IMR-90 (cell line): ENCODE measurements at regions not wholly inside any gene's neighbourhood (a gene's known extent, or its start where the extent isn't known, plus 50 kb on each side); places are given as distances from the start of the nearest gene placed in this dataset.

Experiments used
- ATAC-seq: fragments of 200-7000 bp; cut with Tn5 transposase; 2 replicates; pipeline ENCODE4 v1.9.1; 2020; ENCODE audit warnings: low read depth, mild to moderate bottlenecking, moderate library complexity
- BruUV-seq: library from RNA; stranded (reverse); fragments of 400-500 nt; replicated peaks from 2 replicates; lab custom pipeline; 2021; lab: Mats Ljungman, UMichigan
- CTCF ChIA-PET: fragments of 300-600 bp; formaldehyde crosslinking; extraction: SDS; loops from one replicate; lab custom pipeline; 2021; ENCODE audit warnings: antibody characterized with exemption; lab: Yijun Ruan, JAX
- POLR2A ChIA-PET: fragments of 300-600 bp; sonication (Branson Sonifier 250); formaldehyde crosslinking; loops from one replicate; lab custom pipeline; 2022; ENCODE audit warnings: antibody characterized with exemption; ENCODE audit not compliant: unreplicated experiment; lab: Charles Lee
- DNase-seq: peaks from one replicate; pipeline ENCODE4 v3.0.0; 2013
- H2AFZ ChIP-seq: replicated peaks from 2 replicates; pipeline ENCODE3; 2013; ENCODE audit warnings: low read length, mild to moderate bottlenecking; ENCODE audit not compliant: poor library complexity
- H2AK5ac ChIP-seq: 2 replicates; pipeline ENCODE4 v1.6.1; 2013; ENCODE audit warnings: low read depth, low read length, inconsistent platforms
- H2AK9ac ChIP-seq: replicated peaks from 2 replicates; pipeline ENCODE3; 2013; ENCODE audit warnings: mild to moderate bottlenecking, low read depth, low read length, moderate library complexity; ENCODE audit not compliant: poor library complexity
- H2BK120ac ChIP-seq: 2 replicates; pipeline ENCODE4 v1.6.1; 2013; ENCODE audit warnings: low read depth, low read length, inconsistent platforms
- H2BK15ac ChIP-seq: 3 replicates; pipeline ENCODE4 v1.6.1; 2013; ENCODE audit warnings: low read depth, low read length, inconsistent platforms
- H2BK20ac ChIP-seq: 2 replicates; pipeline ENCODE4 v1.6.1; 2013; ENCODE audit warnings: low read depth, mild to moderate bottlenecking, inconsistent platforms, low read length, moderate library complexity
- H2BK5ac ChIP-seq: 2 replicates; pipeline ENCODE4 v1.6.1; 2013; ENCODE audit warnings: mild to moderate bottlenecking, low read depth, low read length, inconsistent platforms; ENCODE audit not compliant: poor library complexity, severe bottlenecking
- H3K14ac ChIP-seq: replicated peaks from 2 replicates; pipeline ENCODE4 v1.6.1; 2013; ENCODE audit warnings: low read depth, low read length, inconsistent platforms
- H3K18ac ChIP-seq: 2 replicates; pipeline ENCODE4 v1.6.1; 2013; ENCODE audit warnings: low read depth, low read length, control low read depth
- H3K23ac ChIP-seq: 2 replicates; pipeline ENCODE4 v1.6.1; 2013; ENCODE audit warnings: low read depth, low read length, inconsistent platforms
- H3K27ac ChIP-seq: 2 replicates; pipeline ENCODE4 v1.5.1; 2013; ENCODE audit warnings: mild to moderate bottlenecking, control low read depth, low read length; ENCODE audit not compliant: insufficient read depth
- H3K27me3 ChIP-seq: 2 replicates; pipeline ENCODE4 v1.6.1; 2013; ENCODE audit warnings: low read length; ENCODE audit not compliant: control insufficient read depth, insufficient read depth
- H3K36me3 ChIP-seq: 2 replicates; pipeline ENCODE4 v1.6.1; 2013; ENCODE audit warnings: low read length, mixed read lengths; ENCODE audit not compliant: control insufficient read depth, insufficient read depth
- H3K4ac ChIP-seq: 2 replicates; pipeline ENCODE4 v1.6.1; 2013; ENCODE audit warnings: low read depth, low read length, inconsistent platforms
- H3K4me1 ChIP-seq: 2 replicates; pipeline ENCODE4 v1.6.1; 2013; ENCODE audit warnings: low read length, mixed read lengths; ENCODE audit not compliant: control insufficient read depth, insufficient read depth
- H3K4me2 ChIP-seq: 2 replicates; pipeline ENCODE4 v1.6.1; 2013; ENCODE audit warnings: low read depth, mild to moderate bottlenecking, control low read depth, low read length, moderate library complexity
- H3K4me3 ChIP-seq: 2 replicates; pipeline ENCODE4 v1.5.1; 2013; ENCODE audit warnings: low read depth, mild to moderate bottlenecking, control low read depth, low read length, moderate library complexity; ENCODE audit not compliant: insufficient read depth
- H3K56ac ChIP-seq: 2 replicates; pipeline ENCODE4 v1.6.1; 2013; ENCODE audit warnings: low read length, inconsistent platforms; ENCODE audit not compliant: insufficient read depth; ENCODE audit errors: extremely low read depth
- H3K79me1 ChIP-seq, 2 experiments: 2 replicates each; pipeline ENCODE4 v1.6.1; 2013; ENCODE audit warnings: low read length in 2 of 2, inconsistent platforms in 1 of 2, low read depth in 1 of 2
- H3K9ac ChIP-seq: 2 replicates; pipeline ENCODE4 v1.6.1; 2013; ENCODE audit warnings: low read depth, low read length, control low read depth
- H3K9me1 ChIP-seq: 2 replicates; pipeline ENCODE4 v1.6.1; 2013; ENCODE audit warnings: low read length, inconsistent platforms; ENCODE audit not compliant: insufficient read depth
- H3K9me3 ChIP-seq: 2 replicates; pipeline ENCODE4 v1.6.1; 2013; ENCODE audit warnings: low read length; ENCODE audit not compliant: control insufficient read depth, insufficient read depth
- H4K20me1 ChIP-seq: 2 replicates; pipeline ENCODE4 v1.6.1; 2013; ENCODE audit warnings: low read length, inconsistent platforms; ENCODE audit not compliant: insufficient read depth
- H4K5ac ChIP-seq: 2 replicates; pipeline ENCODE4 v1.6.1; 2013; ENCODE audit warnings: mild to moderate bottlenecking, low read depth, low read length, control low read depth
- H4K8ac ChIP-seq, 2 experiments: 2 replicates each; pipeline ENCODE4 v1.6.1; 2013; ENCODE audit warnings: low read depth in 2 of 2, low read length in 2 of 2, control low read depth in 1 of 2, inconsistent platforms in 1 of 2
- H4K91ac ChIP-seq: 2 replicates; pipeline ENCODE4 v1.6.1; 2013; ENCODE audit warnings: low read depth, low read length, inconsistent platforms; ENCODE audit not compliant: insufficient read depth
- BHLHE40 ChIP-seq: fragments of 150-350 bp; IDR thresholded peaks from 2 replicates; pipeline ENCODE4 v1.6.1; 2016; ENCODE audit warnings: mild to moderate bottlenecking, low read depth, low read length
- CEBPB ChIP-seq: IDR thresholded peaks from 2 replicates; pipeline ENCODE4 v1.6.1; 2012; ENCODE audit warnings: low read depth, low read length, improper control_type of control experiment
- MAZ ChIP-seq: IDR thresholded peaks from 2 replicates; pipeline ENCODE4 v1.6.1; 2012; ENCODE audit warnings: low read depth, mild to moderate bottlenecking, low read length, improper control_type of control experiment, moderate library complexity, borderline replicate concordance
- dilution Hi-C: fragments of 300-500 bp; cut with HindIII; formaldehyde crosslinking; loops from one replicate; pipeline ENCODE4 v1.14.3; 2018; ENCODE audit warnings: low sequenced_read_pairs; ENCODE audit not compliant: unreplicated experiment
- in situ Hi-C: fragments of 300-500 bp; cut with MboI; formaldehyde crosslinking; loops from 3 replicates; pipeline ENCODE4 v1.14.3; 2019; ENCODE audit warnings: low sequenced_read_pairs, inconsistent platforms, mixed read lengths
- intact Hi-C: fragments of 100-400 bp; cut with micrococcal nuclease; formaldehyde crosslinking; loops from 2 replicates; pipeline ENCODE4 v1.10.0; 2022
- TF ChIP-seq, protein P1 (sequence below): conservative IDR thresholded peaks from 2 replicates; pipeline ENCODE4 v1.5.1; 2012; ENCODE audit warnings: mild to moderate bottlenecking, low read depth, low read length, improper control_type of control experiment

DNA sequence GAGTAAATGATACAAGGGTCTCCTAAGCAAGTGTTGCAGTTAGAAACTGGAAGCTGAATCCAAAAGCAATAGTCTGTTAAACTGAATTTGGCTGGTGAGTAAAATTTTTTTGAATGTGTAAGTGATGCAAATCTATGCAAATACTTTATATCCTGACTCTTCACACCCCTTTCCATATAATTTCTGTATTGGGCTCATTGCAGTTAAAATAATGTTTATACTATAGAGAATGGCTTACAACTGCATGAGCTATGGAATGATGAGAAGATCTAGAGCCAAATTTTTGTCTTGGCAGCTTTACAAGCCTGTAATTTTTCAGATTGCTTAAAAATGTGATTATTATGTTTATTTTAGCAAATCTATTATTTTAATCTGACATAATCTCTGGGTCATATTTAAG, 57.0 kb upstream of the GABRA1 start:
- Histone ChIP-seq H3K9me1 (no peaks in the 10 kb centered on the region), H4K20me1 (no peaks in the 10 kb centered on the region), H2BK20ac (no peak overlapping the region), H2AK9ac (no peak overlapping the region), H2BK120ac (no peak overlapping the region), H4K8ac (no peak overlapping the region), H3K18ac (no peak overlapping the region), H2AK5ac (no peak overlapping the region), H3K9ac (no peak overlapping the region), H3K36me3 (no peaks in the 10 kb centered on the region), H3K4me2 (no peak overlapping the region), H3K56ac (no peak overlapping the region), H3K27me3 (no peaks in the 10 kb centered on the region), H2AFZ (no peak overlapping the region), H3K23ac (no peak overlapping the region), H3K4me3 (no peak overlapping the region), H3K4ac (no peak overlapping the region), H2BK15ac (no peak overlapping the region), H3K9me3 (peaks cover 2% of the 10 kb centered on the region), H3K14ac (no peak overlapping the region), H4K91ac (no peak overlapping the region), H4K5ac (no peak overlapping the region), H3K79me1 (no peaks in the 10 kb centered on the region), H3K27ac (no peak overlapping the region), H3K4me1 (no peaks in the 10 kb centered on the region), H2BK5ac (no peak overlapping the region)
- in situ Hi-C loops = no loop called here
- intact Hi-C loops = no loop called here
- POLR2A ChIA-PET = no interaction called here
- CTCF ChIA-PET = no interaction called here
- ATAC-seq (no peak), DNase-seq (no peak)
- dilution Hi-C loops = no loop called here
- TF ChIP-seq CEBPB = no peak
- no peak for TF ChIP-seq MAZ
- TF ChIP-seq, protein P1, sequence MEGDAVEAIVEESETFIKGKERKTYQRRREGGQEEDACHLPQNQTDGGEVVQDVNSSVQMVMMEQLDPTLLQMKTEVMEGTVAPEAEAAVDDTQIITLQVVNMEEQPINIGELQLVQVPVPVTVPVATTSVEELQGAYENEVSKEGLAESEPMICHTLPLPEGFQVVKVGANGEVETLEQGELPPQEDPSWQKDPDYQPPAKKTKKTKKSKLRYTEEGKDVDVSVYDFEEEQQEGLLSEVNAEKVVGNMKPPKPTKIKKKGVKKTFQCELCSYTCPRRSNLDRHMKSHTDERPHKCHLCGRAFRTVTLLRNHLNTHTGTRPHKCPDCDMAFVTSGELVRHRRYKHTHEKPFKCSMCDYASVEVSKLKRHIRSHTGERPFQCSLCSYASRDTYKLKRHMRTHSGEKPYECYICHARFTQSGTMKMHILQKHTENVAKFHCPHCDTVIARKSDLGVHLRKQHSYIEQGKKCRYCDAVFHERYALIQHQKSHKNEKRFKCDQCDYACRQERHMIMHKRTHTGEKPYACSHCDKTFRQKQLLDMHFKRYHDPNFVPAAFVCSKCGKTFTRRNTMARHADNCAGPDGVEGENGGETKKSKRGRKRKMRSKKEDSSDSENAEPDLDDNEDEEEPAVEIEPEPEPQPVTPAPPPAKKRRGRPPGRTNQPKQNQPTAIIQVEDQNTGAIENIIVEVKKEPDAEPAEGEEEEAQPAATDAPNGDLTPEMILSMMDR = no peak
- TF ChIP-seq BHLHE40 = no peak
- BruUV-seq = no TSS peak
